DND-41 (cell line): ENCODE measurements at regions not wholly inside any gene's neighbourhood (a gene's known extent, or its start where the extent isn't known, plus 50 kb on each side); places are given as distances from the start of the nearest gene placed in this dataset.

Experiments used
- CTCF ChIP-seq: IDR thresholded peaks from 2 replicates; pipeline ENCODE4 v1.5.1; 2012; ENCODE audit warnings: borderline replicate concordance, low read length, moderate library complexity, mild to moderate bottlenecking; ENCODE audit not compliant: poor library complexity, severe bottlenecking; ENCODE audit errors: extremely low read depth
- EZH2 ChIP-seq: IDR thresholded peaks from 3 replicates; pipeline ENCODE4 v1.6.1; 2012; ENCODE audit warnings: borderline replicate concordance, low read depth, mild to moderate bottlenecking, moderate library complexity, low read length, inconsistent platforms; ENCODE audit not compliant: severe bottlenecking

GRCh38 chr4:24380957-24381665 lies 203.2 kb downstream of the DHX15 start:
- TF ChIP-seq CTCF (no peak), EZH2 (no peak)
